ENCODE measurements at regions not wholly inside any gene's neighbourhood (a gene's known extent, or its start where the extent isn't known, plus 50 kb on each side); places are given as distances from the start of the nearest gene placed in this dataset.

GRCh38 chr16:25413975-25414374 is 156.3 kb upstream of the ZKSCAN2 start:
- no peak for TF ChIP-seq CTCF (IDR thresholded peaks at IDR 0.05; ENCODE audit: insufficient read depth, low read depth, low read length)
- TF ChIP-seq EZH2 (IDR thresholded peaks at IDR 0.05; ENCODE audit: insufficient read depth, low read length), result no peak

Data from astrocyte (in vitro differentiated cells and primary cell).